SK-N-SH treated with all-trans-retinoic acid at 6 μM for 48 hours (cell line): ENCODE measurements at regions not wholly inside any gene's neighbourhood (a gene's known extent, or its start where the extent isn't known, plus 50 kb on each side); places are given as distances from the start of the nearest gene placed in this dataset.
"Not testable (repeated sequence)": the region's sequence is repeated elsewhere in the genome, so short reads cannot be mapped to it uniquely, and the experiment has no call there.

Experiments
- ATAC-seq: fragments of 200-7000 bp; cut with Tn5 transposase; 3 replicates; pipeline ENCODE4 v1.9.1; 2020; ENCODE audit warnings: mild to moderate bottlenecking, moderate library complexity
- BACH2 ChIP-seq: fragments of 250-450 bp; sonication (Bioruptor Pico); IDR thresholded peaks from 2 replicates; pipeline ENCODE4 v1.9.0; 2021; ENCODE audit warnings: mild to moderate bottlenecking, borderline replicate concordance
- CSDC2 ChIP-seq: fragments of 250-450 bp; sonication (Bioruptor Pico); IDR thresholded peaks from 2 replicates; pipeline ENCODE4 v1.5.0; 2020; ENCODE audit warnings: mild to moderate bottlenecking, moderate library complexity
- GLIS3 ChIP-seq: fragments of 250-450 bp; sonication (Bioruptor Pico); IDR thresholded peaks from 2 replicates; pipeline ENCODE4 v1.5.0; 2020; ENCODE audit warnings: mild to moderate bottlenecking, moderate library complexity
- ISL1 ChIP-seq: fragments of 250-450 bp; sonication (Bioruptor Pico); IDR thresholded peaks from 2 replicates; pipeline ENCODE4 v2.1.2; 2022; ENCODE audit warnings: mild to moderate bottlenecking, moderate library complexity
- OSR1 ChIP-seq: fragments of 250-450 bp; sonication (Bioruptor Pico); IDR thresholded peaks from 2 replicates; pipeline ENCODE4 v1.8.0; 2022; ENCODE audit warnings: moderate library complexity, mild to moderate bottlenecking, inconsistent platforms
- PPARA ChIP-seq: fragments of 250-450 bp; sonication (Bioruptor Pico); IDR thresholded peaks from 2 replicates; pipeline ENCODE4 v1.5.0; 2020; ENCODE audit warnings: mild to moderate bottlenecking, borderline replicate concordance
- SNAI2 ChIP-seq: fragments of 250-450 bp; sonication (Bioruptor Pico); IDR thresholded peaks from 2 replicates; pipeline ENCODE4 v1.5.0; 2020; ENCODE audit warnings: mild to moderate bottlenecking, moderate library complexity
- TCF4 ChIP-seq: fragments of 250-450 bp; sonication (Bioruptor Pico); IDR thresholded peaks from 2 replicates; pipeline ENCODE4 v1.8.0; 2021; ENCODE audit warnings: mild to moderate bottlenecking, moderate library complexity, borderline replicate concordance
- TOX ChIP-seq: fragments of 250-450 bp; sonication (Bioruptor Pico); IDR thresholded peaks from 2 replicates; pipeline ENCODE4 v1.8.0; 2021; ENCODE audit warnings: mild to moderate bottlenecking, moderate library complexity, borderline replicate concordance
- ZFP3 ChIP-seq: fragments of 250-450 bp; sonication (Bioruptor Pico); IDR thresholded peaks from 2 replicates; pipeline ENCODE4 v1.5.0; 2020; ENCODE audit warnings: mild to moderate bottlenecking, moderate library complexity
- ZNF565 ChIP-seq: fragments of 450-650 bp; formaldehyde crosslinking; conservative IDR thresholded peaks from 2 replicates; pipeline ENCODE4 v1.5.0; 2020; ENCODE audit warnings: low read depth, mild to moderate bottlenecking, moderate library complexity
- ZNF70 ChIP-seq: fragments of 450-650 bp; formaldehyde crosslinking; IDR thresholded peaks from 2 replicates; pipeline ENCODE4 v1.5.0; 2020; ENCODE audit warnings: mild to moderate bottlenecking, moderate library complexity
- ZNF8 ChIP-seq: fragments of 450-650 bp; formaldehyde crosslinking; IDR thresholded peaks from 2 replicates; pipeline ENCODE4 v1.5.0; 2020; ENCODE audit warnings: mild to moderate bottlenecking, moderate library complexity
- TF ChIP-seq, protein P1 (sequence below): fragments of 250-450 bp; sonication (Bioruptor Pico); IDR thresholded peaks from 2 replicates; pipeline ENCODE4 v1.8.0; 2021; ENCODE audit warnings: low read depth, mild to moderate bottlenecking, moderate library complexity, borderline replicate concordance
- TF ChIP-seq, protein P2 (sequence below): fragments of 250-450 bp; sonication (Bioruptor Pico); IDR thresholded peaks from 2 replicates; pipeline ENCODE4 v1.5.1; 2020; ENCODE audit warnings: low read depth, mild to moderate bottlenecking, moderate library complexity
- TF ChIP-seq, protein P3 (sequence below): fragments of 250-450 bp; sonication (Bioruptor Pico); IDR thresholded peaks from 2 replicates; pipeline ENCODE4 v1.5.1; 2021; ENCODE audit warnings: mild to moderate bottlenecking, moderate library complexity
- TF ChIP-seq, protein P4 (sequence below): fragments of 250-450 bp; sonication (Bioruptor Pico); IDR thresholded peaks from 2 replicates; pipeline ENCODE4 v1.8.0; 2020; ENCODE audit warnings: mild to moderate bottlenecking, moderate library complexity, borderline replicate concordance
- TF ChIP-seq, protein P5 (sequence below): fragments of 250-450 bp; sonication (Bioruptor Pico); IDR thresholded peaks from 2 replicates; pipeline ENCODE4 v1.5.0; 2020; ENCODE audit warnings: mild to moderate bottlenecking, moderate library complexity

DNA sequence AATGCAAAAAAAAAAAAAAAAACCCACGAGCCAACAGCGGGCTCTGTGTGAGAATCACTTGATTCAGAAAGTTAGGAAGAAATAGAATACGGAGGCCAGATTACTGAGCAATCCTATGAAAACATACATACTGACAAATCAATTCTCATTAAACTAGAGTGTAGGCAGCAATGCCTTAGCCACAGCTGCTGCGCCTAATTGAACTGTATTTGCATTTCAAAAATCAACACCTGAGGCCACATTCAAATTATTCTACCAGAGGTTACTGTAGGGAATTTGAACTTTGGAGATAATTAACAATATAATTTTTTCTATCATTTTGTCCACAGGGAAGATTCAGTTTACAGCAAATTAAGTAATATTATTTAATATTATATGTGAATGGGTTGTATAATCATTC lies 138.4 kb upstream of the PLD5 start:
- TF ChIP-seq ZFP3 (CRISPR knock-in tag) (no peak), SNAI2 (CRISPR knock-in tag) (no peak), PPARA (CRISPR knock-in tag) (no peak), CSDC2 (CRISPR knock-in tag) (no peak), OSR1 (no peak), GLIS3 (CRISPR knock-in tag) (no peak), ISL1 (no peak), ZNF8 (CRISPR knock-in tag) (no peak)
- TF ChIP-seq, protein P1, sequence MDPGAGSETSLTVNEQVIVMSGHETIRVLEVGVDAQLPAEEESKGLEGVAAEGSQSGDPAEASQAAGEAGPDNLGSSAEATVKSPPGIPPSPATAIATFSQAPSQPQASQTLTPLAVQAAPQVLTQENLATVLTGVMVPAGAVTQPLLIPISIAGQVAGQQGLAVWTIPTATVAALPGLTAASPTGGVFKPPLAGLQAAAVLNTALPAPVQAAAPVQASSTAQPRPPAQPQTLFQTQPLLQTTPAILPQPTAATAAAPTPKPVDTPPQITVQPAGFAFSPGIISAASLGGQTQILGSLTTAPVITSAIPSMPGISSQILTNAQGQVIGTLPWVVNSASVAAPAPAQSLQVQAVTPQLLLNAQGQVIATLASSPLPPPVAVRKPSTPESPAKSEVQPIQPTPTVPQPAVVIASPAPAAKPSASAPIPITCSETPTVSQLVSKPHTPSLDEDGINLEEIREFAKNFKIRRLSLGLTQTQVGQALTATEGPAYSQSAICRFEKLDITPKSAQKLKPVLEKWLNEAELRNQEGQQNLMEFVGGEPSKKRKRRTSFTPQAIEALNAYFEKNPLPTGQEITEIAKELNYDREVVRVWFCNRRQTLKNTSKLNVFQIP (CRISPR knock-in tag): no peak
- TF ChIP-seq, protein P2, sequence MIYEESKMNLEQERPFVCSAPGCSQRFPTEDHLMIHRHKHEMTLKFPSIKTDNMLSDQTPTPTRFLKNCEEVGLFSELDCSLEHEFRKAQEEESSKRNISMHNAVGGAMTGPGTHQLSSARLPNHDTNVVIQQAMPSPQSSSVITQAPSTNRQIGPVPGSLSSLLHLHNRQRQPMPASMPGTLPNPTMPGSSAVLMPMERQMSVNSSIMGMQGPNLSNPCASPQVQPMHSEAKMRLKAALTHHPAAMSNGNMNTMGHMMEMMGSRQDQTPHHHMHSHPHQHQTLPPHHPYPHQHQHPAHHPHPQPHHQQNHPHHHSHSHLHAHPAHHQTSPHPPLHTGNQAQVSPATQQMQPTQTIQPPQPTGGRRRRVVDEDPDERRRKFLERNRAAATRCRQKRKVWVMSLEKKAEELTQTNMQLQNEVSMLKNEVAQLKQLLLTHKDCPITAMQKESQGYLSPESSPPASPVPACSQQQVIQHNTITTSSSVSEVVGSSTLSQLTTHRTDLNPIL (CRISPR knock-in tag): no peak
- TF ChIP-seq, protein P3, sequence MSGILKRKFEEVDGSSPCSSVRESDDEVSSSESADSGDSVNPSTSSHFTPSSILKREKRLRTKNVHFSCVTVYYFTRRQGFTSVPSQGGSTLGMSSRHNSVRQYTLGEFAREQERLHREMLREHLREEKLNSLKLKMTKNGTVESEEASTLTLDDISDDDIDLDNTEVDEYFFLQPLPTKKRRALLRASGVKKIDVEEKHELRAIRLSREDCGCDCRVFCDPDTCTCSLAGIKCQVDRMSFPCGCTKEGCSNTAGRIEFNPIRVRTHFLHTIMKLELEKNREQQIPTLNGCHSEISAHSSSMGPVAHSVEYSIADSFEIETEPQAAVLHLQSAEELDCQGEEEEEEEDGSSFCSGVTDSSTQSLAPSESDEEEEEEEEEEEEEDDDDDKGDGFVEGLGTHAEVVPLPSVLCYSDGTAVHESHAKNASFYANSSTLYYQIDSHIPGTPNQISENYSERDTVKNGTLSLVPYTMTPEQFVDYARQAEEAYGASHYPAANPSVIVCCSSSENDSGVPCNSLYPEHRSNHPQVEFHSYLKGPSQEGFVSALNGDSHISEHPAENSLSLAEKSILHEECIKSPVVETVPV: no peak
- TF ChIP-seq, protein P4, sequence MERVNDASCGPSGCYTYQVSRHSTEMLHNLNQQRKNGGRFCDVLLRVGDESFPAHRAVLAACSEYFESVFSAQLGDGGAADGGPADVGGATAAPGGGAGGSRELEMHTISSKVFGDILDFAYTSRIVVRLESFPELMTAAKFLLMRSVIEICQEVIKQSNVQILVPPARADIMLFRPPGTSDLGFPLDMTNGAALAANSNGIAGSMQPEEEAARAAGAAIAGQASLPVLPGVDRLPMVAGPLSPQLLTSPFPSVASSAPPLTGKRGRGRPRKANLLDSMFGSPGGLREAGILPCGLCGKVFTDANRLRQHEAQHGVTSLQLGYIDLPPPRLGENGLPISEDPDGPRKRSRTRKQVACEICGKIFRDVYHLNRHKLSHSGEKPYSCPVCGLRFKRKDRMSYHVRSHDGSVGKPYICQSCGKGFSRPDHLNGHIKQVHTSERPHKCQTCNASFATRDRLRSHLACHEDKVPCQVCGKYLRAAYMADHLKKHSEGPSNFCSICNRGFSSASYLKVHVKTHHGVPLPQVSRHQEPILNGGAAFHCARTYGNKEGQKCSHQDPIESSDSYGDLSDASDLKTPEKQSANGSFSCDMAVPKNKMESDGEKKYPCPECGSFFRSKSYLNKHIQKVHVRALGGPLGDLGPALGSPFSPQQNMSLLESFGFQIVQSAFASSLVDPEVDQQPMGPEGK (CRISPR knock-in tag): no peak
- no peak for ATAC-seq

DNA sequence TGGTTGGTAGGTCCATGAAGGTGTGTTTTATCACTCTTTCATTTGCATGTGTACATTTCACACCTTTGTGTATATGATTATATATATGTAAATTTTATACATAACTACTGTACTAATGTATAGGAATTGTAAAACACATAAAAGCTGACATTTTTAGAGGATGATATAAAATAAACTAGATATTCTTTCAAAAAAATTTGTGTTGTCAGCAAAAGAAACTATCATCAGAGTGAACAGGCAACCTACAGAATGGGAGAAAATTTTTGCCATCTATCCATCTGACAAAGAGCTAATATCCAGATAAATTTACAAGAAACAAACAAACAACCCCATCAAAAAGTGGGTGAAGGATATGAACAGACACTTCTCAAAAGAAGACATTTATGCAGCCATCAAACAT lies 129.3 kb upstream of the PLD5 start:
- ATAC-seq: not testable (repeated sequence)

DNA sequence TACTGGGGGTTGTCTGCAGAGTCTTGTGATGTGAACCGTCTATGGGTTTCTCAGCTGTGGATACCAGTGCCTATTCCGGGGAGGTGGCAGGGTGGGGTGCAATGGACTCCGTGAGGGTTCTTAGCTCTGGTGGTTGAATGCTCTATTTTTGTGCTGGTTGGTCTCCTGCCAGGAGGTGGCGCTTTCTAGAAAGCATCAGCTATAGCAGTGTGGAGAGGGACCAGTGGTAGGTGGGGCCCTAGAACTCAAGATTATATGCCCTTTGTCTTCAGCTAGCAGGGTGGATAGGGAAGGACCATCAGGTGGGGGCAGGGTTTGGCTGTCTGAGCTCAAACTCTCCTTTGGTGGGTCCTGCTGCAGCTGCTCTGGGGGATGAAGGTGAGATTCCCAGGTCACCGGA lies 127.3 kb upstream of the PLD5 start:
- no peak for TF ChIP-seq TOX (CRISPR knock-in tag)
- TF ChIP-seq, protein P5, sequence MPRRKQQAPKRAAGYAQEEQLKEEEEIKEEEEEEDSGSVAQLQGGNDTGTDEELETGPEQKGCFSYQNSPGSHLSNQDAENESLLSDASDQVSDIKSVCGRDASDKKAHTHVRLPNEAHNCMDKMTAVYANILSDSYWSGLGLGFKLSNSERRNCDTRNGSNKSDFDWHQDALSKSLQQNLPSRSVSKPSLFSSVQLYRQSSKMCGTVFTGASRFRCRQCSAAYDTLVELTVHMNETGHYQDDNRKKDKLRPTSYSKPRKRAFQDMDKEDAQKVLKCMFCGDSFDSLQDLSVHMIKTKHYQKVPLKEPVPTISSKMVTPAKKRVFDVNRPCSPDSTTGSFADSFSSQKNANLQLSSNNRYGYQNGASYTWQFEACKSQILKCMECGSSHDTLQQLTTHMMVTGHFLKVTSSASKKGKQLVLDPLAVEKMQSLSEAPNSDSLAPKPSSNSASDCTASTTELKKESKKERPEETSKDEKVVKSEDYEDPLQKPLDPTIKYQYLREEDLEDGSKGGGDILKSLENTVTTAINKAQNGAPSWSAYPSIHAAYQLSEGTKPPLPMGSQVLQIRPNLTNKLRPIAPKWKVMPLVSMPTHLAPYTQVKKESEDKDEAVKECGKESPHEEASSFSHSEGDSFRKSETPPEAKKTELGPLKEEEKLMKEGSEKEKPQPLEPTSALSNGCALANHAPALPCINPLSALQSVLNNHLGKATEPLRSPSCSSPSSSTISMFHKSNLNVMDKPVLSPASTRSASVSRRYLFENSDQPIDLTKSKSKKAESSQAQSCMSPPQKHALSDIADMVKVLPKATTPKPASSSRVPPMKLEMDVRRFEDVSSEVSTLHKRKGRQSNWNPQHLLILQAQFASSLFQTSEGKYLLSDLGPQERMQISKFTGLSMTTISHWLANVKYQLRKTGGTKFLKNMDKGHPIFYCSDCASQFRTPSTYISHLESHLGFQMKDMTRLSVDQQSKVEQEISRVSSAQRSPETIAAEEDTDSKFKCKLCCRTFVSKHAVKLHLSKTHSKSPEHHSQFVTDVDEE (CRISPR knock-in tag): no peak
- TF ChIP-seq SNAI2 (CRISPR knock-in tag): no peak
- TF ChIP-seq BACH2: no peak
- TF ChIP-seq ZNF565 (CRISPR knock-in tag): no peak
- no peak for TF ChIP-seq ZNF8 (CRISPR knock-in tag)
- TF ChIP-seq, protein P4 (CRISPR knock-in tag): no peak
- no peak for ATAC-seq

DNA sequence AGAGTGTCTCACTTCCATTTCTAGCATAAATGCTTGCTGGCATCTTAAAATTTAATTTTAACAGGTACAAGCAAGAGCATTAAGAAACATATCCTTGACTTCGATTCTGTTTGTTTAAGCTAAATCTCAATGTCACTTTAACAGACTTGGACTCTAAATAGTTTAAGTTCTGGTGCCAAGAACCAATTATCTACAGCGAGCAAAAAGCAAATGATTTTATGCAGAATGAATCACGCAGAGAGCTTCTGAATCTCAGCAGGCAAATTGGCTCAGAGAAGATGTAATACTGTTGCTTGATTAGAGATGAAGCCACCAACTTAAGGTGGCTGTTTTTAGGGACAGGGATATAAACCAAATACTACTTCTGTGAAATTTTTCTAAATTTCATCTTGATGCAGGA lies 117.0 kb upstream of the PLD5 start:
- ATAC-seq: no peak
- TF ChIP-seq ZNF70 (CRISPR knock-in tag) (no peak), ZFP3 (CRISPR knock-in tag) (no peak), TCF4 (CRISPR knock-in tag) (no peak), CSDC2 (CRISPR knock-in tag) (no peak)
- TF ChIP-seq, protein P1 (CRISPR knock-in tag): no peak
